CD1c-positive myeloid dendritic cell (primary cell): ENCODE measurements at regions not wholly inside any gene's neighbourhood (a gene's known extent, or its start where the extent isn't known, plus 50 kb on each side); places are given as distances from the start of the nearest gene placed in this dataset.
"Not testable (repeated sequence)": the region's sequence is repeated elsewhere in the genome, so short reads cannot be mapped to it uniquely, and the experiment has no call there.

Experiments
- DNase-seq: peaks from one replicate; pipeline ENCODE4 v3.0.0-alpha.2; 2016; ENCODE audit errors: extremely low spot score

DNA sequence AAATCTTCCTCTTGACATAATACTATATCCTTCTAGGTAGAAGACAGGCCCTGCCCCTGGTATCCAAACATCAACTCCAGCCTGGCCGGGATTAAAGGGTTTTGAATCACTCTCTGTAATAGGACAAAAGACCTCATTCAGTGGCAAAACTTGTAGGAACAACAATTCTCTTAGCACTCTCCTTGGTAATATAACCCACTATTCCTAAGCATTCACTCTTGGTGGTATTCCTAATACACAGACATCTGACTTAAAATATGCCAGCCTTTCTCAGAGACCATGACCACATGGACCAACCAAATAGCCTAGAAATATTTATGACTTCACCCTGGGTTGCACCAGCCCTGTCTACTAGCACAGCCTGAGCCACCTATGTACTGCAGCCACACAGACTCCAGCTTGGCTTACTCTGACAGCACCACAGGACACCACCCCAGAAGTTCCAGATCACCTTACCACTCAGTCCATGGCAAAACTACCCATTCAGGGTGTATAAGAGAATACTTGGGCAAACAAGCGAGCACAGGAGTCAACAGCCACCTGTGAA lies 244.9 kb upstream of the NEBL start:
- no peak for DNase-seq

DNA sequence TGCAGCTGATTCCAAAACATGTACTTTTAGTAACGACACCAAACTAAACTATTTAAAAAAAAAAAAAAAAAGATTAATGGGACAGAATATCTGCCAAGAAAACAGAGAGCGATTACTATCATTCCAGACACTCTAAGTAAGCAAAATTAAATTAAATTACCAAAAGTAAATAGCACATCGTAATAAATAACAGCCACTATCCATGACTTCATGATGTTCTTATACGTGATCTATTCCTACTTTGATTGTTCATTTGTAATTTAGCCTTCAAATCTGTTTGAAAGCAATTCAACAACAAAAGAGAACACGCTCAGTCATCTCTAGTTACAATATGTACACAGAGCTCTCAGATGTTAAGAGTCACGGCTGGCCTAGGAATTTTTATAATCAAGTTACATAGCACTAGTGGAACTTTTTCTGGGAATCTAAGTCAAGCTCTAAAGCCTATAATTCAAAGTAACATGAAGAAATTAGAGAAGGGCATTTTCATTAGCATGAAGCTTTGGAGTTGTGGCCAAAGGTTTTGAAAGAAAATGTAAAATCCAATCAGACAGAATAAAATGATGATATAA lies 241.7 kb upstream of the NEBL start:
- DNase-seq, result no peak

DNA sequence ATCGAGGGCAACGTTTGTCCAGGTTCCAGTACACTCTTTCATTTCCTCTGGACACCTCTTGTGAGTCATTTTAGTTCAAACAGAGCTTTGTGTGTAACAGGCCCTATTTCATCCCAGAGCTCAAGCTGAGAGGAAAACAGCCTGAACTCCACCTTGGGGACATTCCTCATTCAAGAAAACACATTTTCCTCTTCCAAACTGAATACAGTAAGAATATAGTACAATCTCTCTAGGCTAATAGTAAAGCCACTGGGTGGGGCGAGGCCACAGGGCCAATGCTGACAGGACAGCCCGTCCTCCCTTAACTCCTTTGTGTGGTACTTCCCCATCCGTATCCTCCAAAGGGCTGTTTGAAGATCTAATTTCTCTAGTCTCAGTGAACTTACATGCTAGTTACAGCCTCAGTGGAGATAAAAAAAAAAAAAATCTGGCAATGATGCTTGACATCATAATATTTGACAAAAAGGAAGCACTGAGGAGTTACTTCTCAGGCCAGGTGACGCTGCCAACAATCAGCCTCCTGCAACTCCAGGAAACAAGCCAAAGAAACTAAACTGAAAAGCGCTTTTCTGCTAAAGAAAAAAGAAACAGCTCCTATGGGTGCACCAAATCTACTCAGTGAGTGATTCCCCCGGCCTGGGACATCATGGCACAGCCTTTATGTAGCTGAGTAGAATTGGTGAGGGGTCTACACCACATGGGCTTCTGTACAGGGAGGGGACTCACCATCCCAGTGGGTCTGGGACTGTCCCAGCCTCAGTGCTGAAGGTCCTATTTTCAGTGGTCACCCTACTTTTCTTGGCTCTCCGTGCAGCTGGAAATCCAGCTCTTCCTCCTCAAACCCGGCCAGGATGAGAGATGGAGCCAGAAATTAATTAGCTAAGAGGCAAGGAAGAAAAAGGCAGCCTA lies 238.2 kb upstream of the NEBL start:
- DNase-seq, result no peak

DNA sequence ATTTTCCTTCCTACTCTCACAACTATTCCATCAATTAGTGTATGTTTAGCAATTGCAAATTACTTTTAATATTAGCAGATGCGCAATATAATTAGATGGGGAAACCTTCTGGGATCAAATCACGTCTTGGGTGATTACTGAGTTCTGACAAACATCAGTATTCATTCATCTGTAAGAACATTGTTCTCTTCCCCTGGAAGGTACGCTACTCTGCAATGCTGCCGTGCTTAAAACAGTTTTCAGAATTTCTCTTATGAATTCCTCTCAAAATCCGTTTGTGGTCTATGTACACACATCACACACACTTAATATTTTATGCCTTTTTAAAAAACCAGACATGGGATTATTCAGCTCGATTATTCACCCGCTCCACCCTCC lies 237.5 kb upstream of the NEBL start:
- no peak for DNase-seq

DNA sequence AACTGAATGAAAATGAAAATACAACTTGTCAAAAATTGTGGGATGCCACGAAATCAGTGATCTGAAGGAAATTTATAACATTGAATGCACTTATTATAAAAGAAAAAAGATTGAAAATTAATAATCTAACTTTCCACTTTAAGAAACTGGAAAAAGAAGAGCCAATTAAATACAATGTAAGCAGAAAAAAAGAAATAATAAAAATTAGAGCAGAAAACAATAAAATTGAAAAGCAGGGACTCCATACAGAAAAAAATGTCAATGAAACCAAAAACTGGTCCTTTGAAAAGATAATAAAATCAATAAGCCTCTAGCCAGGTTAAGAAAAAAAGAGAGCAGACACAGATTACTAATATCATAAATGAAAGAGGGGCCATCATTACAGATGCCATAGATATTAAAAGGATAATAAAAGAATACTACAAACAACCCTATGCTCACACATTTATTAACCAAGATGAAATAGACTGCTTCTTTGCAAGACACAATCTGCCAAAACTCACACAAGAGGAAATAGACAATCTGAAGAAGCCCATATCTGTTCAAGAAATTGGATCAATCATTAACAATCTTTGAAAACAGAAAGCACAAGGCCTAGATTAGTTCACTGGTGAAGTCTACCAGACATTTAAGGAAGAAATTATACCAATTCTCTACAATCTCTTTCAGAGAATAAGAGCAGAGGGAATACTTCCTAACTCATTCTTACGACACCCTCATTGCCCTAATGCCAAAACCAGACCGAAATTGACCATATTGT lies 233.8 kb upstream of the NEBL start:
- no peak for DNase-seq

DNA sequence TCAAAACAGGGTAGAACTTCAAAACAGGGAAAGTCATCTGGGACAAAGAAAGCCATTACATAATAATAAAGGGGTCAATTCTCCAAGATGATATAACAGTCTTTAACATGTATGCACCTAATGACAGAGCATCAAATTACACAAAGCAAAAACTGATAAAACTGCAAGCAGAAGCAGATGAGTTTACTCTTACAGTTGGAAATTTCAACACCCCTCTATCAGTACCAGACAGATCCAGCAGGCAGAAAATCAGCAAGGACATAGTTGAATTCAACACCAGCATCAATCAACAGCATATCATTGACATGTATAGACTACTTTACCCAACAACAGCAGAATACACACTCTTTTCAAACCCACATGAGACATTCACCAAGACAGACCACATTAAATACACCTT lies 233.0 kb upstream of the NEBL start:
- no peak for DNase-seq

DNA sequence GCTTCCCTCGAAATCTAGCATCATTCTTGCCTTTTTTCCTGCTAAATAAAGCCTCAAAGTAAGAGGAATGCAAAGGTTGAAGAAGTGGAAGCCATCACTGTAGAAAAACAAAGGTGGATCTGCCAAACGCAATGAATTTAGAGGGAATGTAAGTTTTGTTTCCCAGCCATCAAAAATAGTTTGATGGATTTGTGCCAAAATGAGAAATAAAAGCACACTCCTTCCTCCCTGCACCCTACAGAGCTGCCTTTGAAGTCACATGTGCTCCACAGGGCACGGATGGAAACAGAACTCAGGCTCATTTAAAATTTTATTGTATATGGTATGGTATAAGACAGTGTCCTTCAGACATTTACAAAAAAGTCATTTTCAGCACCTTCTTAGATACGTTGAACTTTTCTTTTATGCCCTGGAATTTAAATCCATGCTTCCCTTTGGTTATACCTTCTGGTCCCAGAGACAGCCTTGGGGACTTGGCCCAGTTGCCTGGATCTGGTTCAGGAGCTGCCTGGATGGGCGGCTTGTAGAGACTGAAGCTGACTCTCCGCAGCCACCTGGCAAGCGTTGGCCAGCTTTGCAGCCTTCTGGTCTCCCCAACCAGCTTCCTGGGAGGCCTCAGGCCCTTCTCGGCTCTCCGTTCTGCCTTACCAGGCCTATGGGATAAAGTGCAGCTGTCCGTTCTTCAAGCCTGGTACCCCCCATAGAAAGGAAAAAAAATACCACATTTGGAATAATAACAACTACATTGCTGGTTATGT lies 228.5 kb upstream of the NEBL start:
- no peak for DNase-seq

DNA sequence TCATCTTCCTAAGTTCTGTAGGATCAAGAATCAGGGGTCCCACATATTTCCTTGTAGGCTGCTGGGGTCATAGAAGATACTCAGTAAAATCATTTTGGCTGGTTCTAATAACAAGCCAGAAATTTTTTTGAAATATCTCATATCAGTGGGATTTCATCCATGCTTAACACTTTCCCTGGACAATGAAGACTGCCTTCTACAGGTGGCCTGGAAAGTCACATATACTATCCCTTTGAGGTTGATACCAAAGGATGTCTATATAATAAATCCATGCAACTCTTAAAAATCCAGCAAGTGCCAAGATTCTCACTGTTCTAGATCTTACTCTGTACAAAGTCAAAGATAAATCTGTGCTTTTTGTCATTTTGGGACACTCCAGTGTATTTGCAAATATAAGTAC lies 225.8 kb upstream of the NEBL start:
- no peak for DNase-seq

DNA sequence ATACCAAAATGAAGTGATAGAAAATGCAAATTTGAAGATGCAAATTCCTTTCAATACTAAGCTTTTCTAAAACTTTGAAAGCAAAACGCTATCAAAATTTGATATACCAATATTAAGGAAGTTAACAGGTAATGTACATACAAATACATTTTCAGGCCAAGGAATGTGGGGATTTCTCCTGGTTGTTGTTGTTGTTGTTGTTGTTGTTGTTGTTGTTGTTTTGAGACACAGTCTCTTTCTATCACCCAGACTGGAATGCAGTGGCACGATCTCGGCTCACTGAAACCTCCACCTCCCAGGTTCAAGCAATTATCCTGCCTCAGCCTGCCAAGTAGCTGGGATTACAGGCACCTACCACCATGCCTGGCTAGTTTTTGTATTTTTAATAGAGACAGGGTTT lies 224.7 kb upstream of the NEBL start:
- not testable (repeated sequence) for DNase-seq

DNA sequence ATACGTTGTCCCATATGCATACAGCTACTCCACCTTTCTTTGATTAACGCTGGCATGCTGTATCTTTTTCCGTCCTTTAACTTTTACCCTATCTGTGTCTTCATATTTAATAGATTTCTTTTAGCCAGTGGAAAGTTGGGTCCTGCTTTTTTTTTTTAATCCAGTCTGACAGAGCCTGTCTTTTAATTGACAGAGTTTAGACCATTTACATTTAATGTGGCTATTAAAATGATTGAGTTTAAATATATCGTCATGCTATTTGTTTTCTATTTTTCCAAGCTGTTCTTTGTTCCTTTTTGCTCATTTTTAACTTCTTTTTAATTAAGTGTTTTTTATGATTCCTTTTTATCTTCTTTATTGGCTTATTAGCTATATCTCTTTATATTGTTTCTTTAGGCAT lies 217.6 kb upstream of the NEBL start:
- DNase-seq, result no peak

DNA sequence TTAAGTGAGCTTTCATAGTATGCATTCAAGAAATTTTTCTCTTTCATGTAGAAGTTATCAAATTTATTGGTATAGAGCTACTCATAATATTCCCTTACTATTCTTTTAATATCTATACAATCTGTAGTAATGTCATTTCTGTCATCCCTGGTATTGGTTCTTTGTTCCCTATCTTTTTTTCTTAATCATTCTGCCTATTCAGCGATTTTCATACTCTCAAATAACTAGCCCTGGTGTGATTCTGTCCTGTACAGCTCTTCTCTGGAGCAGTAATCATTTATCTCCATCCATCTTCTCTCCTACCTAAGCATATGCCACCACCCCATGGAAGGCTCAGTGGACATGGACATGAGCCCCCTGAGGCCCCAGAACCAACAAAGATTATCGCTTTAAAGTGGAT lies 213.2 kb upstream of the NEBL start:
- DNase-seq, result no peak

DNA sequence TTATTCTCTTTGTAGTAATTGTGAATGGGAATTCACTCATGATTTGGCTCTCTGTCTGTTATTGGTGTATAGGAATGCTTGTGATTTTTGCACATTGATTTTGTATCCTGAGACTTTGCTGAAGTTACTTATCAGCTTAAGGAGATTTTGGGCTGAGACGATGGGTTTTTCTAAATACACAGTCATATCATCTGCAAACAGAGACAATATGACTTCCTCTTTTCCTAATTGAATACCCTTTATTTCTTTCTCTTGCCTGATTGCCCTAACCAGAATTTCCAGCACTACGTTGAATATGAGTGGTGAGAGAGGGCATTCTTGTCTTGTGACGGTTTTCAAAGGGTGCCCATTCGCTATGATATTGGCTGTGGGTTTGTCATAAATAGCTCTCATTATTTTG lies 209.8 kb upstream of the NEBL start:
- not testable (repeated sequence) for DNase-seq

DNA sequence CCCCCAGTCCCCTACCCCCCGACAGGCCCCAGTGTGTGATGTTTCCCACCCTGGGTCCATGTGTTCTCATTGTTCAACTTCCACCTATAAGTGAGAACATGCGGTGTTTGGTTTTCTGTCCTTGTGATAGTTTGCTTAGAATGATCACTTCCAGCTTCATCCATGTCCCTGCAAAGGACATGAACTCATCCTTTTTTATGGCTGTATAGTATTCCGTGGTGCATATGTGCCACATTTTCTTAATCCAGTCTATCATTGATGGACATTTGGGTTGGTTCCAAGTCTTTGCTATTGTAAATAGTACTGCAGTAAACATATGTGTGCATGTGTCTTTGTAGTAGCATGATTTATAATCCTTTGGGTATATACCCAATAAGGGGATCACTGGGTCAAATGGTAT lies 208.2 kb upstream of the NEBL start:
- DNase-seq, result not testable (repeated sequence)

DNA sequence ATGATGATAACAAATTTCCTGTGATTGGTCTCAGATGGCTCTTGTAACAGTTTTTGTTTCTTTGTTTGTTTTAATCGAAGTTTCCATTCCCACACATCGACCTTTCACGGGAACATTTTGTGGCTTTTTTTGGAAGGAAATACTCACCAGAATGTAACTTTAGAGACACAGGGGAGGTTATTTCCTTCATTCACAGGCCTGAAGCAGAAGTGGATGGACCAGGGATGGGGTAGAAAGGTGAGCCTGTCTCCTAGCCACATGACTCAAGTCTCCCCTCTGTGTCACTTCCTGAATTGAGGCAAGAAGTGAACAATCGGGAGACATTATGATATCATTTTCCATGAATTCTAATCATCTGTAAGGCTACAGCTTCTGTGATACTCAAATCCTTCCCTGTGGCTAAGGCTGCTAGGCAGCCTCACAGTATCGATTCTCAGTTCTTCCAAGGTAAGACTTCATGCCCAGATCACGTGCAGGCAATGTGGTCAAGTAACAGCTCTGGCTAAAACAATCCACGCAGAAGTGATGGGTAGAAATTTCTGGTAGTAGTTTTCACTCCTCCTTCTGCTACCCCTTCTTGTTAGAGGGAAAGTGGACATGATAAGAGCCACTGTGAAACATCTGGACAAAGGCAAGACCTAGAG lies 203.9 kb upstream of the NEBL start:
- no peak for DNase-seq

DNA sequence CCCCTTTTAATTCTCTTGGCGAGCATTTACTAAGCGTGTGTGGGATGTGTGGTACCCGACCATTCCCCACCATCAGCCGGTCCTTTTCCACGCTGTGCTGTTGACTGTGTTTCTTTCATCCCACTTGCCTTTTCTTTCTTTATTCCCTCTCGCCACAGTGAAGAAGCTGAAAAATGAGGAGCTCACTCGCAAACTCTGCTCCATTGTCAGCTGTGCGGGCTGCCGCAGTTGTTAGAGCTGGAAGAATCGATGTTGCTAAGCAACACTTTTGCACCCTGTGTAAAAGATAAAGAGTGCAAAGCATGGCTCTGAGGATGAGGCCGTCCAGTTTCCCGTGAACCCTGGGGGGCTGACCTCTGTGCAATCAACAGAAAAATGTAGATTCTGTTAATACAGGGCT lies 203.1 kb upstream of the NEBL start:
- no peak for DNase-seq

DNA sequence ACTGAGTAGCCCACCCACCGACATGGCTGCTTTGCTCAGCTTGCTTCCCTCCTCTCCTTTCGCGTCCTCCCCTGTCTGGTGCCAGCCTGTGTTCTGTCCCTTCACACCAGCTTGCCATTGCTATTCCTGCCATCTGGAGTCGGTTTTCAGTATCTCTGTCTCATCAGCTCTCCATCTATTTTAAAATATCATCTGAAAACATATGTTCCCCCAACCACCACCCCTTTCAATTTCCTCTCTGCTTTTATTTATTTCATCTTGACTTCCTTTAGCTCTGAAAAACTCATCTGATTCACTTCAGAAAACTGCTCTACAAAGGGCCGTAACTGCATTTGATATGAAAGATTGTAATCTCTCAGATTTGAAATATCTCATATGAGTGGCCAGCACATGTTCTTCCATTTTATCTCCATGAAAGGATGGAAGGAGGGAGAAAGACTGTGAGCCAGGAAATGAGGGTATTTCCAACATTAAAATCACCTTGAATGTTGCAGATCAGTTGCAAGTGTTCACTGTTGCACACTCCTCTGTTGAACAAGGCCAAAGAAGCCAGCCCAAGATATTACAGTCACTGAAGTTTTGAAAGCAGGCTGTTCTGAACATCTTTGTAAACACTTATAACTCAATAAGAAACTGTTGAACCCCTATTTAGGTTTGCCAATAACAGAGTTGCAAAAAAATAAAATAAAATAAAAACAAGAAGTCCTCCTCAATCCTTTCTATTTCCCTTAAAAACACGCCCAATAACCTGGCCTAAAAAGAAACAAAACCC lies 202.4 kb upstream of the NEBL start:
- DNase-seq, result no peak

DNA sequence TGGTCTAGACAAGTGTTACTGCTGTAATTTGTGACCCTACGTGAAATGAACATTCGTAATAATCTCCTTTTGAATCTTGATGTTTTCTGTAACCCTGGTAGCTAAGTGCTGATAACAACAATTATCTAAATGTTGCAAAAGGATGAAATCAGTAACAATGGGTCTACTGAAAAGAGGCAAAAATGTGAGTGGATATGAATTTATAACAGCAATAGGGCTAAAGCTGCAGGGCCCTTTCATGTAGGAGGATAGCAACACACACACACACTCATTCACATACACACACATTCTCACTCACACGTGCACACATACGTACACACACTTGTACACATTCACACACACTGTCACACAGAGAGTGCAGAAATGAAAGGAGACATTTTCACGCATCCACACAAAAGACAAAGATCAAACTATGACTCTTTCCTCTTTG lies 200.8 kb upstream of the NEBL start:
- no peak for DNase-seq

DNA sequence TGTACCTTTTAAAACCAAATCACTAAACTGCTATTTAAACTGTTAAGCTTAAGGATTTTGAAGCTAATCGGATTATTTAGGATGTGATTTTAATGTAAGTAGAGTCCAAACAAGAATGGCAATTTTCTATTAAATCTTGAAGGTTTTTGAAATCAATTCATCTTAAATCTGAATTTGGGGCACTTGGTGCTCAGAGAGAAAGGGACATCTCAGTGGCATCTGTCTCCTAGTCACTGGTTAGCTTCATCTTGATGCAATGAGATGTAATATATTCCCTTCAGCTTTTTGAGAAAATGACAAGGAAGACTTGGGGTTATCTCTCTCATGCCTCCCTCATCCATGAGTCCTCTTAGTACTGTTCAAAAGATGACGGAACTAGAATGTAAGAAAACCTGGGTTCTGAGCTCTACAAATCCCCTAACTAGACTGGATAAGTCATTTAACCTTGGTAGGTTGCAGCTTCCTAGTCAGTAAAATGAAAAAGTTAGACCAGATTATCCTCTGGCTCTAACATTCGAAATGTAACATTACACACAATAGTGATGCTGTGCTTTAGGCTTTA lies 198.5 kb upstream of the NEBL start:
- DNase-seq, result no peak

DNA sequence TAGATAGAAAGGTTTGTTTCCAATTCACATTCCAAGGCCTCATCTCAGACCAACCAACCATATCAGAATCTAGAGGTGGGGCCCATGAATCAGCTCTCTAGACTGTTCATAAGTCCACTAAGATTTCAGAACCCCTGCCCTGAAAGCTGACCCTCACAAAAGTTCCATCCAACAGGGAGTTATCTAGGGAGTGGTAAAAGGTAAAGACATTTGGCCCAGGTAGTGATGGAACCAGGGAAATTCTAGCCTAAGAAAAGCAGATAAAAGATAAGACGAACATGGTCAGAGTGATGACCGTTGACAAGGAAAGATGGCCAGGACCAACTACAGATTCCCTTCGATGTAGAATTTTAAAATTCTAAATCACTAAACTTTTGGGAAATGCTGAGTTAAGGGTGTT lies 198.0 kb upstream of the NEBL start:
- DNase-seq, result no peak
